ENCODE measurements at regions not wholly inside any gene's neighbourhood (a gene's known extent, or its start where the extent isn't known, plus 50 kb on each side); places are given as distances from the start of the nearest gene placed in this dataset.

GRCh38 chr11:110984147-110984546 lies 261.4 kb upstream of the POU2AF2 start:
- DNase-seq (ENCODE audit: low read depth in 2 of 2): no peak

GRCh38 chr11:110982214-110982613 lies 263.3 kb upstream of the POU2AF2 start:
- no peak for DNase-seq (ENCODE audit: low read depth in 2 of 2)

DNA sequence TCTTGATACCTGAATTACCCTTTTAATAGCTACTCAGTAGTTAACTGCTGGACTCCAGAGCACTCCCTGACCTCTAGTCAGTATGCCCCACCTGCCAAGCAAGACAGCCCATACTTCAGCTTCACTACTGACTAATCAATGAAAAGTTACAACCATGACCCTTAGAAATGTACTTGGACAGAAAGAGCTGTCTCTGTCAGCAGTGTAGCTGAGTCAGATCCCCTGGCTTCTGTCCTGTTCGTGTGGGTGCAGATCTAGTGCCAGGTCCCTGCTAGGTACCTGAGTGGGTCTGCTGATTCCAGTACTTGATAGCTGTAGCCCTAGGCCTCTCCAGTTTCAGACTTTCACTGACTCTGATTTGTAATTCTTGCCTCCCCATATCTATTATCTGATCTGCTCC lies 265.8 kb upstream of the POU2AF2 start:
- no peak for DNase-seq (ENCODE audit: low read depth in 2 of 2)

DNA sequence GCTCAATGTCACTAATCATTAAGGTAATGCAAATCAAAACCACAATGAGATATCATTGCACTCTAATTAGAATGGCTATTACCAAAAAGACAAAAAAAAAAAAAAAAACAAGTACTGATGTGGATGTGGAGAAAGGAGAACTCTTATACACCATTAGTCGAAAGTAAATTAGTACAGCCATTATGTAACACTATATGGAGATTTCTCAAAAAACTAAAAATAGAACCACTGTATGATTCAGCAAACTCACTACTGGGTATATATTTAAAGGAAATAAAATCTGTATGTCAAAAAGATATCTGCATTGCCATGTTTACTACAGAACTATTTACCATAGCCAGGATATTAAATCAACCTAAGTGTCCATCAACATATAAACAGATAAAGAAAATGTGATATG lies 265.4 kb upstream of the ARHGAP20 start:
- no peak for DNase-seq (ENCODE audit: low read depth in 2 of 2)

GRCh38 chr11:110974731-110975130 lies 262.5 kb upstream of the ARHGAP20 start:
- DNase-seq (ENCODE audit: low read depth in 2 of 2): no peak

DNA sequence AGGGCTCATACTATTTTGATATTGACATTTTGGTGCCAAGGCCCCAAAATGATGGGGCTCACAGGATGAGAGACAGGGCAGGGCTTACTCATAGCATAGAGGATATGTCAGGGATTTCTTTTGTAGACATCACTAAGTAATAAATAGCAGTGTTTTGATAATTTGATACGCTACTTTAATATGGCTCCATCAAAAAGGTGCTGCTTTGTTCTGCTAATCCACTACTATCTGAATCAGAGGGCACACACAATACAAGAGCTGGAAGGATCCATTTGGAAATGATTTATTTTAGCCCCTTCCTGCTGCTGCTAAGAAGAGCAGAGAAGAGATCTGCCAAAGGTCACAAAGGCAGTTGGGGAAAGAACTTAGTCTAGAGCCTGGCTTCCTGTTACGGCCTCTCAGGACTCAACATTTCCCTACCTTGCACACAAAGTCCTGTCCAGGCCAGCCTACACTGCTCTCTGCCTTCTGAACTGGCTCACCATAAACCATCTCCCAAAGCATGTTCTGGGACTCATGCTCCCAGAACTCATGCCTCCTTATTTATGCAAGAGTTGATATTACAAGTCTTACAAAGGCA lies 261.3 kb upstream of the ARHGAP20 start:
- no peak for DNase-seq (ENCODE audit: low read depth in 2 of 2)

- DNase-seq (ENCODE audit: low read depth in 2 of 2): no peak
These were observed 260.4 kb upstream of the ARHGAP20 start for GRCh38 chr11:110972640-110973039.

- no peak for DNase-seq (ENCODE audit: low read depth in 2 of 2)
These were observed 259.9 kb upstream of the ARHGAP20 start for GRCh38 chr11:110972106-110972505.

DNA sequence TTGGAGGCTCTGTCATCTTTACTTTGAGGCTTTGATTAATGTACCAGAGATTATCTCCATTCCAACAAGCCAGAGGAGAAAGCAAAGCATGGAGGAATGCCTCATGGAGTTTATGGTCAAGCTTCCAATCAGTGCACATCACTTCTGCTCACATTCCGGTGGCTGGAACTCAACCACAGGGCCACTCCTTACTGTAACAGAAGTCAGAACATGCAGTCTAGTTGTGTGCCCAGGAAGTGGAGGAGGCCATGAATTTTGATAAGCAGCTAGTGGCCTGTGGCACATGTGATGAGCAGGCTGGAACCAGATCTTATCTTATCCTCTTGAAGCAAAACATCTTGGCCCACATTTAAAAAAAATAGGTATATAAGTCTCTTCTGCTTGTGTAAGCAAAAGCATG lies 258.9 kb upstream of the ARHGAP20 start:
- no peak for DNase-seq (ENCODE audit: low read depth in 2 of 2)

GRCh38 chr11:110968348-110969062 lies 256.3 kb upstream of the ARHGAP20 start:
- no peak for DNase-seq (ENCODE audit: low read depth in 2 of 2)

DNA sequence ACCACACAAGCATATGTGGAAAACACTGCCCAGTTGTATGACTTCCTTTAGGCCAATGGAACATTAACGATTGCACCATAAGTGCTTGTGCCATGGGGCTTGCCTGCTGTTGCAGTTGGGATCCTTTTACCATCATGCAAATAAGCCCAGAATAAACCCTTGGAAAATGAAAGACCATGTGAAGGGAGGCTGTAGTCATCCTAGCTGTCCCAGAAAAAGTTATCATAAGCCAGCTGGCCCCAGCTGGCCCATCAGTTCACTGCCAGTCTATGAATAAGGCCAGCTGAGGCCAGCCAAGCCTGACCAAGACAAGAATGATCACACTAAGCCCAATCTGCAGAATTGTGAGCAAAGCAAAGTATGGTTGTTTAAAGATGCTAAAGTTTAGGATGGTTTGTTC lies 253.9 kb upstream of the ARHGAP20 start:
- DNase-seq (ENCODE audit: low read depth in 2 of 2): no peak

DNA sequence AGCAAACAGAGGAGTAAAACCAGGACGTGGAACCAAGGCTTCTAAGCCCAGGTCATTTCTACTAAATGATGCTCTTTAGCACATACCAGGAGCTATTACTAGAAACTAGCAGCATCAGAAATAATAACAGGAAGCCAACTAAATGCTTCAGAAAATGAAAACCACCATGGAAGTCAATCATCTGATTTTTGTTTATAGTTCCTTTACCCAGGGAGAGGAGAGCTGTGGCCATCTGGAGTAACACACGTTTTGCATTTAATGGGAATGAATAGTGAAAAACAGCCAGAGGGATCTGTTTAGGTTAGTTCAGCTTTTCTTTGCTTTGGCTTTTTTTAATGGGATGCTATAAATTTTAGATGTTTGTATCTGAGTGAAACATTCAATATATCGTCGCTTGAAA lies 250.7 kb upstream of the ARHGAP20 start:
- no peak for DNase-seq (ENCODE audit: low read depth in 2 of 2)

GRCh38 chr11:110960167-110960566 lies 247.9 kb upstream of the ARHGAP20 start:
- no peak for DNase-seq (ENCODE audit: low read depth in 2 of 2)

- DNase-seq (ENCODE audit: low read depth in 2 of 2): no peak
These were observed 246.0 kb upstream of the ARHGAP20 start for GRCh38 chr11:110958216-110958615.

- DNase-seq (ENCODE audit: low read depth in 2 of 2): no peak
These were observed 243.5 kb upstream of the ARHGAP20 start for GRCh38 chr11:110955776-110956175.

DNA sequence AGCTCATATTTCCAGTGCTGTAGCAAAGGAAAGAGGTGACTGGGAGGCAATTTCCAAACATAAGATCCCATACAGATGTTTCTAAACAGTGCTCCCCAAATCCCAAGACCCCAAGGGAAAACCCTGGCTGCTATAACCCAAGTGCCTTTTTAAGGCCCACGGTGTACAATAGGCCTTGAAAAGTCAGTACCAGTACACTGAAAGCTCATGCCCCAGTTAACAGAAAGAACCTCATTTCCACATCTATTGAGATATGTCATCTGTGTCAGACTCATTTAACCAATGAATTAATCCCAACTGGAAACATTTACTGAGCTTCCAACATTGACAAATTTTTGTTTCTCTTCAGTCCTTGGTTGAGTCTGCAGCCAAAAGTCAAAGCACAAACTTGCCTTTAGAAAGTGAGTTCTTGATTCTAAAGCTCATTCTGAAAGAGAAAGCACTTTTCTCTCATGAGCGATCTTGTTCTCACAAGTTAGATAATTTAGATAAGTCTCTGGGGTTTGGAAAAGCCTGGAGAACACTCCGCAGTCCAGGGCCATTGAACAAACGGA lies 239.8 kb upstream of the ARHGAP20 start:
- no peak for DNase-seq (ENCODE audit: low read depth in 2 of 2)

DNA sequence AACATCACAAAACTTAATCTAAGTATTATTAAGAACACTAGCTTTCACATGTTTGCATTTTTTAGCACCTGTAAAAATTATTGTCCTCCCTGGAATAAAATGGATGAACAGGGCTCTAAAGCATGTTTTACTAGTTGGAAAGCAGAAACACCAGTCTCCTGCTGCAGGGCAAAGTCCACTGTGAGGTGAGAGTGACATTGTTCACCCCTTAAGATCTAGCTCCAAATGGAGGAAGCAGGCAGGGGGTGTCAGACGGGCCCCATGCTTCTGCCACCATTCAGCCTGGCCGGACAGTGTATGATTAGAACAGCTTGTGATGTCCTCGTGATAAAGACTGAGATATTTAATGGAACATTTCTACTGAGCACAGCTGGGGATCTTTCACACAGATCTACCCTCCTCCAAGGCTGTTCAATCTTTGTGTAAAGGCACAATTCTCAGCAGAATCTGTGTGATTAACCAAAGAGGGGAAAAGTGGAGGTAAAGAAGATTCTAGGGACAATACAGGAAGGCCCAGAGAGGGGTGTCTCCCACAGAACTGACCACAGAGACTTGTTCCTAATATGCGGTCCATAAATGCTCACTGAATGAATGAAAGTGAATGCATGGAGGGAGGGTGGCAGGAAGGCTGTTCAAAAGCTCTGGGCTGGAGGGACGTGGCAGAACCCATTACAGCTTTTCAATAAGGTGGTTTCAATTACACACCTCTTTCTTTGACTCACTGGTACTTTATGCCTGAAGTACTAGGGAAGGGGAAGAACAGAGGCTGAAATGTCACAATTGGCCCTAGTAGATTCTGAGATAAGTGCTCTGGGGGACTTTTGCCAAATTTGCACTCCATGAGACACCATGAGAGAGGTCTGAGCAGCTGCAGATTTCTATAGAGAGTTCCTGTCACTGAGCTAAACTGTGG lies 239.1 kb upstream of the ARHGAP20 start:
- no peak for DNase-seq (ENCODE audit: low read depth in 2 of 2)

DNA sequence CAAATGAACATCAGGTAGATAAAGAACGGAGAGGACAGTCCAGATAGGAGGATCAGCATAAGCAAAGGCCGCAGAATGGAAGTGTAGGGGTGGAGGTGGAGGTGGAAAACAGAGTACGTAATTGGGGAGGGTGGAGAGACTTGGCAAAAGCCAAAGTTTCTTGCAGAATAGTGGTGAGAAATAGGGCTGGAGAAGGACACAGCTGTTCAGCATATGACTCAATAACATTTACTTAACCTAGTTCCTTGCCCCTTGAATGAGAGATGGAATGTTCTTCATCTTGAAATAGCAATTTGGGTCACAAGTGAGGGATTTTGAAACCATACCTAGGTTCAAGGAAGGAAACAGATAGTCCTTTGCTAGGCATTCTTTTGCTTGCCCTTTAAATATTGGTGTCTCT lies 235.9 kb upstream of the ARHGAP20 start:
- no peak for DNase-seq (ENCODE audit: low read depth in 2 of 2)

DNA sequence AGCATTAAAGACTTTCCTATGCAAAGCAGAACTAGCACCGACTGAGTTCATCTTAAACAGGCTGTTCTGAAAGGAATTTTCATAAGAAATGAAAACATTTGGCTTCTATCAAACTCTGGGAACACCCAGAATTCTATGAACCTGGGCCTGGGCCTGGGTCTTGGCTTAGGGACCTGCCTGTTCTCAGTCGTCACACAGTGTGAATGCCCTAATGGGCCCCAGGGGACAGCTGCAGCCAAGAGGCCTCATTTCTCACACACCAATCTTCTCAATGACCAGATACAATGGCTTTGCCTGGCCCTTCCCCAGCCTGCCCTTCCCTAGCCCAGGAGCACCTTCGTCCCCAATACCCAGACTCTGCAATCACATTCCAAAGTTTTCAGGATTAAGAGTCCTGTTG lies 234.9 kb upstream of the ARHGAP20 start:
- no peak for DNase-seq (ENCODE audit: low read depth in 2 of 2)

DNA sequence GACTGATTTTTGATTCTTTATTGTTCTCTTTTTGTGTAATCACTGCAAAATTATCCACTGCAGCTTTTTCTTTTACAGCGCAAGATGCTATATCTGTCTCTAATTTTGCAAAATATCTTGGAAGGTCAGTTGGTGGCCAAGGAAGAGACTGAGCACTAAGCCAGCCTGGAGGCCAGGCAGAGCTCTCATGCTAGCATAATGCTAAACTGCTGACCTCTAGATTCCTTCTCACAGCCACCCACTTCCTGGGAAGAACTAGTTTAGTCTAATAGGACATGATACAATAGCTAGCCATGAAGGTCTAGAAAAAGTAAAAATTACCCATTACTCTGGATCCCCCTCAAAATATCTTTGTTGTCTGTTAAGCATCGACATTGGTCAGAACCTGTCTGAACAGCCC lies 227.2 kb upstream of the ARHGAP20 start:
- no peak for DNase-seq (ENCODE audit: low read depth in 2 of 2)

- DNase-seq (ENCODE audit: low read depth in 2 of 2): no peak
These were observed 222.9 kb upstream of the ARHGAP20 start for GRCh38 chr11:110935018-110935640.

DNA sequence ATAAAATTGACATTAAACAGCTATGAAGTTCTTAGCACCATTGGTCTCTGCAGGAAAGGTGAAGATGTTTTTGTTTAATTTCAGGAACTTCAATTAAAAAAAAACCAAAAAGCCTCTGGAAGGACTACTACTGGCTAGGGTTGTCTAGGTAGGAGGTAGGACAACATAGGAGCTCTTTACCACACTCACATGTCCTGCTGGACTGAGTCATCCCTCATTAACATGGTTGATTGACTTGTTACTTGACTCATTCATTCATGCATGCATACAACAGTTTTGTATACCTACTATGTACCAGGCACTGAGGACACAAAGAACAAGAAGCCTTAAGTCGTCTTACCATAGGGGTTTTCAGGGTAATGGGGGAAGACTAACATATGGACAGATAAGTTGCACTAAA lies 216.9 kb upstream of the ARHGAP20 start:
- DNase-seq (ENCODE audit: low read depth in 2 of 2): no peak

Measured in dermis microvascular lymphatic vessel endothelial cell (primary cell).